H9 (cell line): ENCODE measurements at regions not wholly inside any gene's neighbourhood (a gene's known extent, or its start where the extent isn't known, plus 50 kb on each side); places are given as distances from the start of the nearest gene placed in this dataset.

ENCODE experiments used
- DNase-seq: peaks from one replicate; pipeline ENCODE4 v3.0.0-alpha.2; 2017
- H2AFZ ChIP-seq: one replicate; pipeline ENCODE4 v1.6.1; 2013; ENCODE audit warnings: mild to moderate bottlenecking, low read length, control low read depth, moderate library complexity
- H2AK5ac ChIP-seq: 2 replicates; pipeline ENCODE4 v1.6.1; 2013; ENCODE audit warnings: low read length, control low read depth, mixed read lengths; ENCODE audit not compliant: insufficient read length
- H2BK120ac ChIP-seq: one replicate; pipeline ENCODE4 v1.6.1; 2013; ENCODE audit warnings: low read depth, mild to moderate bottlenecking, low read length, control low read depth, inconsistent platforms; ENCODE audit not compliant: poor library complexity, severe bottlenecking
- H2BK12ac ChIP-seq: 2 replicates; pipeline ENCODE4 v1.6.1; 2013; ENCODE audit warnings: low read length, control low read depth, mixed read lengths, low read depth; ENCODE audit not compliant: insufficient read length
- H2BK15ac ChIP-seq: 2 replicates; pipeline ENCODE4 v1.6.1; 2013; ENCODE audit warnings: low read depth, low read length, control low read depth
- H2BK20ac ChIP-seq: one replicate; pipeline ENCODE4 v1.6.1; 2013; ENCODE audit warnings: low read depth, mild to moderate bottlenecking, low read length, control low read depth, inconsistent platforms; ENCODE audit not compliant: poor library complexity, severe bottlenecking
- H2BK5ac ChIP-seq: 2 replicates; pipeline ENCODE4 v1.6.1; 2013; ENCODE audit warnings: low read length, control low read depth, mixed read lengths; ENCODE audit not compliant: insufficient read length
- H3K14ac ChIP-seq: 2 replicates; pipeline ENCODE4 v1.6.1; 2013; ENCODE audit warnings: low read length, control low read depth; ENCODE audit not compliant: insufficient read depth
- H3K18ac ChIP-seq: 2 replicates; pipeline ENCODE4 v1.6.1; 2013; ENCODE audit warnings: low read depth, mild to moderate bottlenecking, mixed read lengths, low read length, control low read depth; ENCODE audit not compliant: insufficient read length
- H3K23ac ChIP-seq: 2 replicates; pipeline ENCODE4 v1.6.1; 2013; ENCODE audit warnings: low read length, control low read depth, mixed read lengths, low read depth; ENCODE audit not compliant: insufficient read length
- H3K23me2 ChIP-seq: 2 replicates; pipeline ENCODE4 v1.6.1; 2013; ENCODE audit warnings: low read depth, mild to moderate bottlenecking, mixed read lengths, low read length, control low read depth; ENCODE audit not compliant: insufficient read length, poor library complexity, severe bottlenecking
- H3K27ac ChIP-seq: 2 replicates; pipeline ENCODE4 v1.5.1; 2013; ENCODE audit warnings: low read length, control low read depth, mixed read lengths, low read depth; ENCODE audit not compliant: insufficient read length
- H3K27me3 ChIP-seq: 2 replicates; pipeline ENCODE4 v1.6.1; 2013; ENCODE audit warnings: low read length, control low read depth, inconsistent platforms; ENCODE audit not compliant: insufficient read depth
- H3K4ac ChIP-seq: 2 replicates; pipeline ENCODE4 v1.6.1; 2013; ENCODE audit warnings: low read depth, mild to moderate bottlenecking, control low read depth, inconsistent platforms, low read length, moderate library complexity
- H3K4me1 ChIP-seq: 2 replicates; pipeline ENCODE4 v1.6.1; 2013; ENCODE audit warnings: low read length, control low read depth, inconsistent platforms; ENCODE audit not compliant: insufficient read depth
- H3K4me2 ChIP-seq: 2 replicates; pipeline ENCODE4 v1.6.1; 2013; ENCODE audit warnings: low read length, control low read depth, mixed read lengths; ENCODE audit not compliant: insufficient read length, insufficient read depth
- H3K56ac ChIP-seq: 2 replicates; pipeline ENCODE4 v1.6.1; 2013; ENCODE audit warnings: low read depth, mild to moderate bottlenecking, mixed read lengths, low read length, control low read depth; ENCODE audit not compliant: insufficient read length
- H3K79me1 ChIP-seq: 2 replicates; pipeline ENCODE4 v1.6.1; 2013; ENCODE audit warnings: low read depth, mild to moderate bottlenecking, moderate library complexity, low read length, control low read depth, inconsistent platforms; ENCODE audit not compliant: insufficient read depth, poor library complexity, severe bottlenecking
- H3K79me2 ChIP-seq: 2 replicates; pipeline ENCODE4 v1.6.1; 2013; ENCODE audit warnings: low read length, control low read depth, inconsistent platforms; ENCODE audit not compliant: insufficient read depth
- H3K9ac ChIP-seq: 2 replicates; pipeline ENCODE4 v1.6.1; 2013; ENCODE audit warnings: low read length, control low read depth, mixed read lengths; ENCODE audit not compliant: insufficient read length; ENCODE audit errors: extremely low read depth
- H3K9me3 ChIP-seq: one replicate; pipeline ENCODE4 v1.6.1; 2013; ENCODE audit warnings: low read depth, low read length, inconsistent platforms; ENCODE audit not compliant: control insufficient read depth
- H3T11ph ChIP-seq: one replicate; pipeline ENCODE4 v1.6.1; 2013; ENCODE audit warnings: mild to moderate bottlenecking, low read length, control low read depth, inconsistent platforms
- H4K20me1 ChIP-seq: one replicate; pipeline ENCODE4 v1.6.1; 2013; ENCODE audit not compliant: control insufficient read depth, insufficient read length, insufficient read depth
- H4K5ac ChIP-seq: 2 replicates; pipeline ENCODE4 v1.6.1; 2013; ENCODE audit warnings: low read depth, mild to moderate bottlenecking, mixed read lengths, low read length, control low read depth; ENCODE audit not compliant: insufficient read length
- H4K8ac ChIP-seq: replicated peaks from 2 replicates; pipeline ENCODE4 v1.6.1; 2013; ENCODE audit warnings: low read length, control low read depth, mixed read lengths, low read depth; ENCODE audit not compliant: insufficient read length
- H4K91ac ChIP-seq: 2 replicates; pipeline ENCODE4 v1.6.1; 2013; ENCODE audit warnings: low read depth, mild to moderate bottlenecking, moderate library complexity, mixed read lengths, low read length, control low read depth; ENCODE audit not compliant: insufficient read length
- H3K27ac Mint-ChIP-seq, 3 experiments: 2 replicates in 2 of 3; 3 replicates in 1 of 3; pipeline ENCODE4 v1.8.0; 2020 to 2021; ENCODE audit warnings: mixed read lengths in 3 of 3, mild to moderate bottlenecking in 1 of 3, moderate library complexity in 1 of 3
- H3K27me3 Mint-ChIP-seq: 2 replicates; pipeline ENCODE4 v1.8.0; 2021; ENCODE audit warnings: low read depth, mild to moderate bottlenecking, moderate library complexity, mixed read lengths
- H3K36me3 Mint-ChIP-seq, 3 experiments: 2 replicates in 2 of 3; 3 replicates in 1 of 3; pipeline ENCODE4 v1.8.0; 2020 to 2021; ENCODE audit warnings: low read depth in 3 of 3, mixed read lengths in 3 of 3; ENCODE audit not compliant: insufficient read depth in 1 of 3
- H3K4me1 Mint-ChIP-seq, 2 experiments: 2 replicates each; pipeline ENCODE4 v1.8.0; 2020; ENCODE audit warnings: mixed read lengths in 2 of 2
- H3K4me3 Mint-ChIP-seq, 2 experiments: 2 replicates in 1 of 2; 3 replicates in 1 of 2; pipeline ENCODE4 v1.8.0; 2020 to 2021; ENCODE audit warnings: mild to moderate bottlenecking in 2 of 2, mixed read lengths in 2 of 2, moderate library complexity in 1 of 2
- H3K9me3 Mint-ChIP-seq, 2 experiments: 2 replicates in 1 of 2; 3 replicates in 1 of 2; pipeline ENCODE4 v1.8.0; 2020; ENCODE audit warnings: mild to moderate bottlenecking in 2 of 2, mixed read lengths in 2 of 2, moderate library complexity in 1 of 2
- CTCF ChIP-seq: fragments of 200-600 bp; sonication (generic); conservative IDR thresholded peaks from 3 replicates; pipeline ENCODE4 v1.8.0; 2021; ENCODE audit warnings: antibody characterized with exemption, mild to moderate bottlenecking
- WGBS: extraction: QIAGEN DNeasy Blood & Tissue Kit; methylation state at CpG from one replicate; pipeline ENCODE4 v1.1.7; 2013; ENCODE audit warnings: missing lambda C conversion rate, low lambda C conversion rate, mixed read lengths; ENCODE audit not compliant: insufficient read length; ENCODE audit errors: extremely low coverage; 5-methylcytosine and 5-hydroxymethylcytosine counted together

DNA sequence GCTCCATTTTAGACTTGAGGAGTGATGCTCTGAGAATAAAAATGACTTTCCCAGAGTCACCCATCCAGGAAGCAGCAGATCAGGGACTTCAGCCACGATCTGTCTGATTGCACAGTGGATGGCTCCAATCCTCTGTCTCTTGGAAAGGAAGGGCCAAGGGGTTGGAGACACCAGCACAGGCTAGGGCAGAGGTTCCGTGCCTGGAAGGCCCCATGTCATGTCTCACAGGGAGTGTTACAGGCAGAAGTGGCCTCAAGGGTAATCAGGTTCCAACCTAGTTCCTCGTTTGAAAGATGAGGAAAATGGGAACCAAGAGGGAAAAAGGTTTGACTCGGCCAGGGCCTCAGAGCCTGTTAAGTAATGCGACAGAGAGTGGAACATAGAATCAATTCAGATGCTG lies 160.0 kb downstream of the EFNB1 start:
- TF ChIP-seq CTCF = no peak
- H3K4ac ChIP-seq = no peak overlapping the region
- peaks cover 8% of the 10 kb centered on the region; the same call in 1 of the 2 replicates for H3K4me1 ChIP-seq
- no peak overlapping the region for H4K5ac ChIP-seq
- no peak overlapping the region for H2BK15ac ChIP-seq
- Mint-ChIP-seq H3K4me3 (no peak overlapping the region), H3K9me3 (peaks cover 70 to 71% of the 10 kb centered on the region in 2 experiments), H3K27me3 (peaks cover 11% of the 10 kb centered on the region), H3K36me3 (peaks cover 0 to 13% (median 0%) of the 10 kb centered on the region in 3 experiments; a peak in 4 of 7 replicates), H3K27ac (no peak overlapping the region), H3K4me1 (peaks cover 7 to 22% of the 10 kb centered on the region in 2 experiments)
- DNase-seq = no peak
- H2BK5ac ChIP-seq = no peak overlapping the region
- H3K18ac ChIP-seq = no peak overlapping the region
- no peak overlapping the region for H2AFZ ChIP-seq
- H2BK20ac ChIP-seq = no peak overlapping the region
- no peak overlapping the region for H4K8ac ChIP-seq
- no peaks in the 10 kb centered on the region for H3K79me2 ChIP-seq
- H3K56ac ChIP-seq = no peak overlapping the region
- no CpG with 5 or more reads among the region's 5 CpGs for WGBS
- H2BK12ac ChIP-seq = no peak overlapping the region
- no peak overlapping the region for H3K14ac ChIP-seq
- H4K20me1 ChIP-seq = no peaks in the 10 kb centered on the region
- no peaks in the 10 kb centered on the region for H3K9me3 ChIP-seq
- no peak overlapping the region for H2AK5ac ChIP-seq
- no peak overlapping the region for H3K27ac ChIP-seq
- no peaks in the 10 kb centered on the region for H3K27me3 ChIP-seq
- no peaks in the 10 kb centered on the region for H3K79me1 ChIP-seq
- no peak overlapping the region for H3K4me2 ChIP-seq
- no peaks in the 10 kb centered on the region for H3K23me2 ChIP-seq
- no peak overlapping the region for H3K9ac ChIP-seq
- H2BK120ac ChIP-seq = no peak overlapping the region
- no peak overlapping the region for H3K23ac ChIP-seq
- no peak overlapping the region for H4K91ac ChIP-seq
- H3T11ph ChIP-seq = no peak overlapping the region
